CD8-positive, alpha-beta memory T cell (primary cell): ENCODE measurements at regions not wholly inside any gene's neighbourhood (a gene's known extent, or its start where the extent isn't known, plus 50 kb on each side); places are given as distances from the start of the nearest gene placed in this dataset.
"Not testable (repeated sequence)": the region's sequence is repeated elsewhere in the genome, so short reads cannot be mapped to it uniquely, and the experiment has no call there.

Source experiments
- CTCF ChIA-PET: fragments of 350-600 bp; sonication (Branson Sonifier 250); formaldehyde crosslinking; loops from one replicate; lab custom pipeline; 2021; ENCODE audit warnings: antibody characterized with exemption; lab: Charles Lee
- POLR2A ChIA-PET: fragments of 350-600 bp; sonication (Branson Sonifier 250); formaldehyde crosslinking; loops from one replicate; lab custom pipeline; 2021; ENCODE audit warnings: antibody characterized with exemption; lab: Charles Lee
- DNase-seq, 5 donors: peaks; one replicate each; pipeline versions ENCODE4 v3.0.0 to v3.0.0-alpha.2; 2020 to 2022; ENCODE audit warnings: mixed read lengths in 1 of 5
- H3K27ac ChIP-seq: one replicate; pipeline ENCODE4 v1.7.0; 2013; ENCODE audit warnings: low read depth, mild to moderate bottlenecking, low read length, moderate library complexity
- H3K27me3 ChIP-seq: 2 replicates; pipeline ENCODE4 v1.7.0; 2013; ENCODE audit warnings: low read length, mild to moderate bottlenecking; ENCODE audit not compliant: insufficient read depth, poor library complexity, severe bottlenecking
- H3K36me3 ChIP-seq: 2 replicates; pipeline ENCODE4 v1.7.0; 2013; ENCODE audit warnings: mild to moderate bottlenecking, low read length, moderate library complexity; ENCODE audit not compliant: insufficient read depth
- H3K4me1 ChIP-seq: 2 replicates; pipeline ENCODE4 v1.7.0; 2013; ENCODE audit warnings: mild to moderate bottlenecking, low read length, moderate library complexity; ENCODE audit not compliant: insufficient read depth
- H3K4me3 ChIP-seq: 2 replicates; pipeline ENCODE4 v1.7.0; 2013; ENCODE audit warnings: mild to moderate bottlenecking, low read length
- H3K9me3 ChIP-seq: 2 replicates; pipeline ENCODE4 v1.7.0; 2013; ENCODE audit warnings: mild to moderate bottlenecking, low read length
- H3K27ac Mint-ChIP-seq, 8 donors: one replicate each; pipeline ENCODE4 v1.8.0; 2020 to 2021; ENCODE audit warnings: mixed read lengths in 8 of 8, mild to moderate bottlenecking in 6 of 8, inconsistent platforms in 3 of 8, moderate library complexity in 3 of 8
- H3K27me3 Mint-ChIP-seq, 2 donors: one replicate each; pipeline ENCODE4 v1.8.0; 2020 to 2021; ENCODE audit warnings: mixed read lengths in 2 of 2, mild to moderate bottlenecking in 1 of 2, moderate library complexity in 1 of 2
- H3K36me3 Mint-ChIP-seq, 3 donors: one replicate each; pipeline ENCODE4 v1.8.0; 2020 to 2021; ENCODE audit warnings: mixed read lengths in 3 of 3, inconsistent platforms in 1 of 3, mild to moderate bottlenecking in 1 of 3
- H3K4me1 Mint-ChIP-seq, 3 donors: one replicate each; pipeline ENCODE4 v1.8.0; 2020 to 2021; ENCODE audit warnings: mixed read lengths in 3 of 3, inconsistent platforms in 1 of 3, mild to moderate bottlenecking in 1 of 3
- H3K4me3 Mint-ChIP-seq, 7 donors: one replicate each; pipeline ENCODE4 v1.8.0; 2020 to 2021; ENCODE audit warnings: mixed read lengths in 7 of 7, mild to moderate bottlenecking in 6 of 7, moderate library complexity in 4 of 7, inconsistent platforms in 2 of 7
- H3K9me3 Mint-ChIP-seq, 5 donors: one replicate each; pipeline ENCODE4 v1.8.0; 2020 to 2022; ENCODE audit warnings: mixed read lengths in 5 of 5, mild to moderate bottlenecking in 3 of 5, moderate library complexity in 2 of 5, inconsistent platforms in 1 of 5

- peaks cover 4 to 22% of the 10 kb centered on the region in 2 donors for H3K27me3 Mint-ChIP-seq
- no peak for DNase-seq
- H3K36me3 Mint-ChIP-seq = no peaks in the 10 kb centered on the region
- no peaks in the 10 kb centered on the region for H3K27me3 ChIP-seq
- CTCF ChIA-PET = no interaction called here
- H3K4me1 ChIP-seq = no peaks in the 10 kb centered on the region
- peaks cover 0 to 3% (median 2%) of the 10 kb centered on the region in 5 donors for H3K9me3 Mint-ChIP-seq
- POLR2A ChIA-PET = no interaction called here
- no peak overlapping the region for H3K27ac ChIP-seq
- no peak overlapping the region for H3K27ac Mint-ChIP-seq
- no peaks in the 10 kb centered on the region for H3K9me3 ChIP-seq
- H3K36me3 ChIP-seq = no peaks in the 10 kb centered on the region
- H3K4me1 Mint-ChIP-seq = no peaks in the 10 kb centered on the region
- H3K4me3 ChIP-seq = no peak overlapping the region
- no peak overlapping the region for H3K4me3 Mint-ChIP-seq
Measured at GRCh38 chr2:173734797-173735196, 230.4 kb downstream of the SP3 start.

DNA sequence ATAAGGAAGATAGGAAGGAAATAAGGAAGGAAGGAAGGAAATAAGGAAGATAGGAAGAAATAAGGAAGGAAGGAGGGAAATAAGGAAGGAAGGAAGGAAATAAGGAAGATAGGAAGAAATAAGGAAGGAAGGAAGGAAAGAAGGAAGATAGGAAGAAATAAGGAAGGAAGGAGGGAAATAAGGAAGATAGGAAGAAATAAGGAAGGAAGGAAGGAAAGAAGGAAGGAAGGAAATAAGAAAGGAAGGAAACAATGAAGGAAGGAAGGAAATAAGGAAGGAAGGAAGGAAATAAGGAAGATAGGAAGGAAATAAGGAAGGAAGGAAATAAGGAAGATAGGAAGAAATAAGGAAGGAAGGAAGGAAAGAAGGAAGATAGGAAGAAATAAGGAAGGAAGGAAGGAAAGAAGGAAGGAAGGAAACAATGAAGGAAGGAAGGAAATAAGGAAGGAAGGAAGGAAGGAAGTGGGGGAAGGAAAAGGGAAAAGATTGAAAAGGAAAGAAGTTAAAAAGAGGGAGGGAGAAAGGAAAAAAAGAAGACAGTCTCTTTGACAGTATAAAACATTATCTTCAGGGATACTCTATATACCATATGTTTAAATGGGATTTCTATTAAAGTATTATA lies 227.1 kb downstream of the SP3 start:
- H3K4me1 Mint-ChIP-seq, H3K9me3 ChIP-seq, POLR2A ChIA-PET, H3K4me3 Mint-ChIP-seq, CTCF ChIA-PET, DNase-seq, H3K4me3 ChIP-seq, H3K36me3 ChIP-seq, H3K36me3 Mint-ChIP-seq, H3K4me1 ChIP-seq, H3K27ac ChIP-seq, H3K9me3 Mint-ChIP-seq, H3K27me3 ChIP-seq, H3K27ac Mint-ChIP-seq: not testable (repeated sequence)
- peaks cover 10 to 43% of the 10 kb centered on the region in 2 donors for H3K27me3 Mint-ChIP-seq

GRCh38 chr2:173739006-173739405 lies 226.2 kb downstream of the SP3 start:
- no peaks in the 10 kb centered on the region for H3K4me1 ChIP-seq
- peaks cover 13 to 52% of the 10 kb centered on the region in 2 donors for H3K27me3 Mint-ChIP-seq
- no peaks in the 10 kb centered on the region for H3K9me3 ChIP-seq
- H3K4me3 ChIP-seq = no peak overlapping the region
- H3K27me3 ChIP-seq = no peaks in the 10 kb centered on the region
- POLR2A ChIA-PET = no interaction called here
- H3K9me3 Mint-ChIP-seq = peaks cover 0 to 3% (median 2%) of the 10 kb centered on the region in 5 donors
- no peak overlapping the region for H3K4me3 Mint-ChIP-seq
- no peaks in the 10 kb centered on the region for H3K36me3 Mint-ChIP-seq
- no peaks in the 10 kb centered on the region for H3K36me3 ChIP-seq
- no peak overlapping the region for H3K27ac ChIP-seq
- no peaks in the 10 kb centered on the region for H3K4me1 Mint-ChIP-seq
- H3K27ac Mint-ChIP-seq = no peak overlapping the region
- CTCF ChIA-PET = no interaction called here
- no peak for DNase-seq

DNA sequence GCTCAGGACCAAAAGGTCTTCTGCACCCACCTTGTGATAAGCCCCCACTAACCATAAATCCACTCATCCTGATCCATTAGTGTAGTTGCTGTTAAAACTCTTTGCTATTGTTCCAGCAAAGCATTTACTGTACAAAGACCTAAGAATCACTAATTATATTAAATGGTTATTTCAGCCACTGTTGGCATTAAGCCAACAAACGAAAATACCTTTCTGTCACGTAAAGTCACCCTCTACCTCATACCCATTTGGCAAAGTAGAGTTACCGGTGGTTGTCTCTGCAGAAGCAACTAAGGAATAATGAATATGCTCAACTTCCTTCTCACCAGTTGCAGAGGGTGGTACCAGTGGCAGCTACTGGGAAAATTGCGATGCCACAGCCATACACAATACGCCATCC lies 224.5 kb downstream of the SP3 start:
- DNase-seq = no peak
- Mint-ChIP-seq H3K27ac (no peak overlapping the region), H3K9me3 (peaks cover 0 to 3% (median 2%) of the 10 kb centered on the region in 5 donors), H3K36me3 (no peaks in the 10 kb centered on the region), H3K4me3 (no peak overlapping the region), H3K4me1 (no peaks in the 10 kb centered on the region), H3K27me3 (peaks cover 17 to 53% of the 10 kb centered on the region in 2 donors)
- no peaks in the 10 kb centered on the region for H3K4me1 ChIP-seq
- H3K27ac ChIP-seq = no peak overlapping the region
- no peaks in the 10 kb centered on the region for H3K9me3 ChIP-seq
- ChIA-PET CTCF (no interaction called here), POLR2A (no interaction called here)
- no peak overlapping the region for H3K4me3 ChIP-seq
- no peaks in the 10 kb centered on the region for H3K27me3 ChIP-seq
- no peaks in the 10 kb centered on the region for H3K36me3 ChIP-seq

GRCh38 chr2:173741759-173742158 lies 223.4 kb downstream of the SP3 start:
- ChIA-PET CTCF (no interaction called here), POLR2A (no interaction called here)
- Mint-ChIP-seq H3K27ac (no peak overlapping the region), H3K9me3 (peaks cover 0 to 3% (median 0%) of the 10 kb centered on the region in 5 donors), H3K27me3 (peaks cover 20 to 57% of the 10 kb centered on the region in 2 donors), H3K36me3 (no peaks in the 10 kb centered on the region), H3K4me1 (no peaks in the 10 kb centered on the region), H3K4me3 (no peak overlapping the region)
- Histone ChIP-seq H3K4me3 (no peak overlapping the region), H3K27me3 (no peaks in the 10 kb centered on the region), H3K36me3 (no peaks in the 10 kb centered on the region), H3K9me3 (no peaks in the 10 kb centered on the region), H3K4me1 (no peaks in the 10 kb centered on the region), H3K27ac (no peak overlapping the region)
- no peak for DNase-seq

GRCh38 chr2:173747035-173747434 lies 218.1 kb downstream of the SP3 start:
- no peaks in the 10 kb centered on the region for H3K4me1 Mint-ChIP-seq
- H3K27ac ChIP-seq = no peak overlapping the region
- H3K9me3 Mint-ChIP-seq = no peaks in the 10 kb centered on the region
- H3K36me3 ChIP-seq = no peaks in the 10 kb centered on the region
- POLR2A ChIA-PET = no interaction called here
- H3K27ac Mint-ChIP-seq = no peak overlapping the region
- CTCF ChIA-PET = interaction anchor here (0.5 kb wide), 1 partner anchor 428 kb away, joined by 3 read pairs; no protein-coding TSS in a partner anchor
- H3K4me1 ChIP-seq = no peaks in the 10 kb centered on the region
- no peak overlapping the region for H3K4me3 Mint-ChIP-seq
- no peak overlapping the region for H3K4me3 ChIP-seq
- no peak for DNase-seq
- H3K27me3 ChIP-seq = no peaks in the 10 kb centered on the region
- no peaks in the 10 kb centered on the region for H3K36me3 Mint-ChIP-seq
- peaks cover 20 to 42% of the 10 kb centered on the region in 2 donors for H3K27me3 Mint-ChIP-seq
- no peaks in the 10 kb centered on the region for H3K9me3 ChIP-seq

DNA sequence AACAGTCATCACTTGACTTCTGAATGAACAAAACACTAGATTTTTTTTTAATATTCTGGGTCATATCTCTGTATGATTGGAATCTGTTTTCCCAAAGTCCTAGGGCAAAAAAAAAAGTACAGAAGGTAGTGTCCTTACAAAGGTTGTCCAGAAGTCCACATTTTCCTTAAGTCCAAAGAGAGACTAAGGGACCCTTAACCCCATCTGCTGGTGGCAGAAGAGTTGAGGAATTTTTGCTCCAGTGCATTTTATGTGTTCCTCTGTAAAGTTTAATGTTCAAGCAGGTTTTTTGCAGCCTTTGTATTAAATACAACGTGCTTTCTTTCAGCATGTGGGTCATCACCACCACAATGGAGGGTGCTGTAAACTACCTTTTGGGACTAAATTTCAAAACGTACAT lies 215.9 kb downstream of the SP3 start:
- H3K36me3 Mint-ChIP-seq = no peaks in the 10 kb centered on the region
- ChIA-PET POLR2A (no interaction called here), CTCF (no interaction called here)
- H3K9me3 Mint-ChIP-seq = no peaks in the 10 kb centered on the region
- no peaks in the 10 kb centered on the region for H3K4me1 Mint-ChIP-seq
- peaks cover 10 to 29% of the 10 kb centered on the region in 2 donors for H3K27me3 Mint-ChIP-seq
- DNase-seq = no peak
- no peak overlapping the region for H3K4me3 Mint-ChIP-seq
- no peaks in the 10 kb centered on the region for H3K36me3 ChIP-seq
- no peak overlapping the region for H3K27ac ChIP-seq
- H3K4me3 ChIP-seq = no peak overlapping the region
- no peaks in the 10 kb centered on the region for H3K27me3 ChIP-seq
- H3K27ac Mint-ChIP-seq = no peak overlapping the region
- H3K9me3 ChIP-seq = no peaks in the 10 kb centered on the region
- no peaks in the 10 kb centered on the region for H3K4me1 ChIP-seq

DNA sequence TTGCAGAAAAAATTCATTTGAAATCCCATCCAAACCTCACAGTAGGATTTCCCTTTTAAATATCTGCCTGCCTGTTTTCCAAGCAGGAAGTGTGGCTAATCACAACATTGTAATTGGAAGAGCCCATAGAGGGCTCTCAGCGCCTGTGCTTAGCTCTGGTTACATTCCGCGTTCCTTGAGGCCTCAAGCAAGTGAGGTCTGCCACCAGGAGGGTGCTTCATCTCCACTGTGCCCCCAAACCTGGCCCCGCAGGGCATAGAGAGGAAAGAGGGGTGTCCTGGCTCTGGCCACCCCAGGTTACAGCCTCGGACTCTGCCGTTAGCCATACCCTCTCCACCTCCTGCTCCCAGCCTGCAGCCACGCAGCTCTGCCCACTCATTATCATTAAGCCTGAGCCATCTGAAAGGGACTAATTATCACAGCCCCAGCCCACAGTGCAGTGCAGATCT lies 214.8 kb downstream of the SP3 start:
- POLR2A ChIA-PET = no interaction called here
- Mint-ChIP-seq H3K27me3 (peaks cover 5 to 33% of the 10 kb centered on the region in 2 donors), H3K27ac (no peak overlapping the region), H3K36me3 (no peaks in the 10 kb centered on the region), H3K9me3 (no peaks in the 10 kb centered on the region), H3K4me3 (no peak overlapping the region), H3K4me1 (no peaks in the 10 kb centered on the region)
- no peaks in the 10 kb centered on the region for H3K27me3 ChIP-seq
- no peaks in the 10 kb centered on the region for H3K4me1 ChIP-seq
- CTCF ChIA-PET = no interaction called here
- no peak for DNase-seq
- no peaks in the 10 kb centered on the region for H3K9me3 ChIP-seq
- no peaks in the 10 kb centered on the region for H3K36me3 ChIP-seq
- no peak overlapping the region for H3K4me3 ChIP-seq
- H3K27ac ChIP-seq = no peak overlapping the region
